ENCODE measurements at regions not wholly inside any gene's neighbourhood (a gene's known extent, or its start where the extent isn't known, plus 50 kb on each side); places are given as distances from the start of the nearest gene placed in this dataset.

DNA sequence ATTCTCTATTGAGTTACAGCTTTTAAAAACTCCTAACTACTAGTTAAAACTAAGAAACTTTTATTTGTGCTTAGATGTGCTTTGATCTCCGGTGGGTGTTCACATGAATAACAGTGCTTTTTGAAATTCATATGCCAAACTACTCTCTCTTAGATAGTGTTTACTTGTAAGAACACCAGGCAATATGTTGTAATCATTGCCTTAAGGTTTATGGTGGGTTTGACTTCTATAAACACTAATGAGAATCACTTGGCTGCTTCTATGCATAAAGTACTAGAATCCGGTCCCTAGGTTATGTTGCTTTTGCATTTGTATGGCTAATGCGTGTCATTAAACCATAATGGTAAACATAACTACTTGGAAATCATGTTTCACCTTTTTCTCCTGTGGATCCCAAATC is 203.9 kb upstream of the VSTM2A start:
- no peaks in the 10 kb centered on the region for H3K27me3 ChIP-seq (replicated peaks in 1 of 2; ENCODE audit: control insufficient read depth in 2 of 2, insufficient read depth in 2 of 2, low read length in 1 of 2)
- intact Hi-C loops (cut with micrococcal nuclease; ENCODE audit: unreplicated experiment) (loop anchor here (5.0 kb wide), 1 partner anchor 54 kb away; no protein-coding TSS in a partner anchor), in situ Hi-C loops (cut with MboI) (loop anchor here (10.0 kb wide), 1 partner anchor 94 kb away; no protein-coding TSS in a partner anchor)
- ChIA-PET POLR2A (no interaction called here), SMC1A (ENCODE audit: uncharacterized antibody, unreplicated experiment) (interaction anchor here (0.8 to 1.3 kb wide), 2 partner anchors 28 to 56 kb away, joined by 3 to 6 read pairs; no protein-coding TSS in a partner anchor), CTCF (no interaction called here), RAD21 (ENCODE audit: unreplicated experiment) (interaction anchor here (1.0 to 1.4 kb wide), 2 partner anchors 46 to 50 kb away, joined by 4 to 5 read pairs; no protein-coding TSS in a partner anchor)
- 86% methylated on average over 3 of the region's 3 CpGs for WGBS (ENCODE audit: insufficient coverage, insufficient replicate concordance, low lambda C conversion rate, missing lambda C conversion rate)
- no peak overlapping the region for H2AFZ ChIP-seq (ENCODE audit: control insufficient read depth, low read depth, low read length)
- FAIRE-seq (no peak), ATAC-seq (no peak), DNase-seq (ENCODE audit: low read depth, low spot score) (no peak)
- no TSS peak for BruUV-seq (replicated peaks)
- TF ChIP-seq BACH1 (IDR thresholded peaks at IDR 0.05; ENCODE audit: borderline replicate concordance) (no peak), MYC (IDR thresholded peaks at IDR 0.05; ENCODE audit: insufficient read depth, insufficient read length, insufficient replicate concordance, low read length, severe bottlenecking) (no peak), RBBP5 (conservative IDR thresholded peaks at IDR 0.05) (no peak), DPF2 (IDR thresholded peaks at IDR 0.05) (no peak), SREBF1 (IDR thresholded peaks at IDR 0.05; ENCODE audit: low read length) (no peak), SMAD1 (IDR thresholded peaks at IDR 0.05; ENCODE audit: low read depth, partially characterized antibody) (no peak), EGR1 (IDR thresholded peaks at IDR 0.05; ENCODE audit: borderline replicate concordance in 1 of 2, low read depth in 2 of 2, low read length in 2 of 2) (no peak), FOXK2 (IDR thresholded peaks at IDR 0.05) (no peak)
- TF ChIP-seq, protein P1, sequence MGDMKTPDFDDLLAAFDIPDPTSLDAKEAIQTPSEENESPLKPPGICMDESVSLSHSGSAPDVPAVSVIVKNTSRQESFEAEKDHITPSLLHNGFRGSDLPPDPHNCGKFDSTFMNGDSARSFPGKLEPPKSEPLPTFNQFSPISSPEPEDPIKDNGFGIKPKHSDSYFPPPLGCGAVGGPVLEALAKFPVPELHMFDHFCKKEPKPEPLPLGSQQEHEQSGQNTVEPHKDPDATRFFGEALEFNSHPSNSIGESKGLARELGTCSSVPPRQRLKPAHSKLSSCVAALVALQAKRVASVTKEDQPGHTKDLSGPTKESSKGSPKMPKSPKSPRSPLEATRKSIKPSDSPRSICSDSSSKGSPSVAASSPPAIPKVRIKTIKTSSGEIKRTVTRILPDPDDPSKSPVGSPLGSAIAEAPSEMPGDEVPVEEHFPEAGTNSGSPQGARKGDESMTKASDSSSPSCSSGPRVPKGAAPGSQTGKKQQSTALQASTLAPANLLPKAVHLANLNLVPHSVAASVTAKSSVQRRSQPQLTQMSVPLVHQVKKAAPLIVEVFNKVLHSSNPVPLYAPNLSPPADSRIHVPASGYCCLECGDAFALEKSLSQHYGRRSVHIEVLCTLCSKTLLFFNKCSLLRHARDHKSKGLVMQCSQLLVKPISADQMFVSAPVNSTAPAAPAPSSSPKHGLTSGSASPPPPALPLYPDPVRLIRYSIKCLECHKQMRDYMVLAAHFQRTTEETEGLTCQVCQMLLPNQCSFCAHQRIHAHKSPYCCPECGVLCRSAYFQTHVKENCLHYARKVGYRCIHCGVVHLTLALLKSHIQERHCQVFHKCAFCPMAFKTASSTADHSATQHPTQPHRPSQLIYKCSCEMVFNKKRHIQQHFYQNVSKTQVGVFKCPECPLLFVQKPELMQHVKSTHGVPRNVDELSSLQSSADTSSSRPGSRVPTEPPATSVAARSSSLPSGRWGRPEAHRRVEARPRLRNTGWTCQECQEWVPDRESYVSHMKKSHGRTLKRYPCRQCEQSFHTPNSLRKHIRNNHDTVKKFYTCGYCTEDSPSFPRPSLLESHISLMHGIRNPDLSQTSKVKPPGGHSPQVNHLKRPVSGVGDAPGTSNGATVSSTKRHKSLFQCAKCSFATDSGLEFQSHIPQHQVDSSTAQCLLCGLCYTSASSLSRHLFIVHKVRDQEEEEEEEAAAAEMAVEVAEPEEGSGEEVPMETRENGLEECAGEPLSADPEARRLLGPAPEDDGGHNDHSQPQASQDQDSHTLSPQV (IDR thresholded peaks at IDR 0.05) = no peak
- H3K36me3 ChIP-seq (ENCODE audit: control insufficient read depth in 2 of 2, insufficient read depth in 2 of 2, low read length in 1 of 2) = no peaks in the 10 kb centered on the region
- H3K4me2 ChIP-seq (ENCODE audit: control insufficient read depth, insufficient read depth) = no peak overlapping the region
- H3K4me1 ChIP-seq (ENCODE audit: control insufficient read depth, insufficient read depth, low read length) = no peaks in the 10 kb centered on the region
- no peaks in the 10 kb centered on the region for H3K79me2 ChIP-seq (ENCODE audit: control insufficient read depth, insufficient read depth, low read length)
- no peak overlapping the region for H3K4me3 ChIP-seq
- H3K27ac ChIP-seq (ENCODE audit: control insufficient read depth, insufficient read depth) = no peak overlapping the region
- H3K9ac ChIP-seq (ENCODE audit: control insufficient read depth, insufficient read depth, low read length) = no peak overlapping the region
- no peaks in the 10 kb centered on the region for H3K9me3 ChIP-seq (replicated peaks; ENCODE audit: control insufficient read depth, insufficient read depth, low read length)
- H4K20me1 ChIP-seq (ENCODE audit: control insufficient read depth, insufficient read depth) = no peaks in the 10 kb centered on the region

All from GM12878 (cell line).